ENCODE measurements at regions not wholly inside any gene's neighbourhood (a gene's known extent, or its start where the extent isn't known, plus 50 kb on each side); places are given as distances from the start of the nearest gene placed in this dataset.

GRCh38 chr2:120591572-120591971 lies 144.1 kb upstream of the GLI2 start:
- Histone ChIP-seq H2BK12ac (ENCODE audit: insufficient read length, low read depth, low read length) (no peak overlapping the region), H3K9me3 (ENCODE audit: control insufficient read depth, low read depth, low read length) (no peaks in the 10 kb centered on the region), H2BK120ac (ENCODE audit: low read depth, low read length, poor library complexity, severe bottlenecking) (no peak overlapping the region), H3K9ac (ENCODE audit: extremely low read depth, insufficient read length, low read length) (no peak overlapping the region), H4K20me1 (ENCODE audit: control insufficient read depth, insufficient read depth, insufficient read length) (no peaks in the 10 kb centered on the region), H3K23me2 (ENCODE audit: insufficient read length, low read depth, low read length, poor library complexity, severe bottlenecking) (peaks cover 11% of the 10 kb centered on the region), H3K4ac (ENCODE audit: low read depth, low read length) (no peak overlapping the region), H3K79me1 (ENCODE audit: insufficient read depth, low read depth, low read length, poor library complexity, severe bottlenecking) (no peaks in the 10 kb centered on the region), H3K4me2 (ENCODE audit: insufficient read depth, insufficient read length, low read length) (no peak overlapping the region), H3T11ph (ENCODE audit: low read length) (no peak overlapping the region), H3K56ac (ENCODE audit: insufficient read length, low read depth, low read length) (no peak overlapping the region), H2AK5ac (ENCODE audit: insufficient read length, low read length) (no peak overlapping the region), H3K27ac (ENCODE audit: insufficient read length, low read depth, low read length) (no peak overlapping the region), H2AFZ (ENCODE audit: low read length) (no peak overlapping the region), H4K8ac (replicated peaks; ENCODE audit: insufficient read length, low read depth, low read length) (no peak overlapping the region), H3K23ac (ENCODE audit: insufficient read length, low read depth, low read length) (no peak overlapping the region), H2BK15ac (ENCODE audit: low read depth, low read length) (no peak overlapping the region), H2BK20ac (ENCODE audit: low read depth, low read length, poor library complexity, severe bottlenecking) (no peak overlapping the region), H3K4me1 (ENCODE audit: insufficient read depth, low read length) (peaks cover 5% of the 10 kb centered on the region; the same call in 1 of the 2 replicates), H3K27me3 (ENCODE audit: insufficient read depth, low read length) (peaks cover 14% of the 10 kb centered on the region; the same call in 1 of the 2 replicates), H4K91ac (ENCODE audit: insufficient read length, low read depth, low read length) (no peak overlapping the region), H3K14ac (ENCODE audit: insufficient read depth, low read length) (no peak overlapping the region), H3K79me2 (ENCODE audit: insufficient read depth, low read length) (no peaks in the 10 kb centered on the region), H2BK5ac (ENCODE audit: insufficient read length, low read length) (no peak overlapping the region), H4K5ac (ENCODE audit: insufficient read length, low read depth, low read length) (no peak overlapping the region), H3K18ac (ENCODE audit: insufficient read length, low read depth, low read length) (no peak overlapping the region)
- Mint-ChIP-seq H3K27ac (peak overlapping the region in 1 of 3 experiments; percentile 15; a peak in 1 of 7 replicates), H3K4me3 (no peak overlapping the region), H3K27me3 (ENCODE audit: low read depth) (peaks cover 84% of the 10 kb centered on the region), H3K9me3 (no peaks in the 10 kb centered on the region; a peak in 1 of 5 replicates), H3K4me1 (peaks cover 72 to 75% of the 10 kb centered on the region in 2 experiments), H3K36me3 (ENCODE audit: insufficient read depth in 1 of 3, low read depth in 3 of 3) (no peaks in the 10 kb centered on the region)
- no CpG with 5 or more reads among the region's 7 CpGs for WGBS (ENCODE audit: extremely low coverage, insufficient read length, low lambda C conversion rate)
- no peak for DNase-seq
- TF ChIP-seq CTCF (conservative IDR thresholded peaks at IDR 0.05) = no peak

Data from H9 (cell line).